GM23338 (cell line): ENCODE measurements at regions not wholly inside any gene's neighbourhood (a gene's known extent, or its start where the extent isn't known, plus 50 kb on each side); places are given as distances from the start of the nearest gene placed in this dataset.
A peak's percentile ranks its signal among the peaks of the same experiment; 100 is the strongest.
"Not testable (repeated sequence)": the region's sequence is repeated elsewhere in the genome, so short reads cannot be mapped to it uniquely, and the experiment has no call there.

Experiments used
- ATAC-seq: fragments of 200-7000 bp; cut with Tn5 transposase; 3 replicates; pipeline ENCODE4 v1.9.1; 2020
- DNase-seq: peaks from one replicate; pipeline ENCODE4 v3.0.0-alpha.2; 2015; ENCODE audit warnings: low spot score
- H2AFZ ChIP-seq: fragments of 200-600 bp; sonication (generic); 2 replicates; pipeline ENCODE4 v1.8.0; 2016; ENCODE audit warnings: antibody characterized with exemption, mild to moderate bottlenecking, moderate library complexity
- H3F3A ChIP-seq: fragments of 200-600 bp; sonication (generic); replicated peaks from 2 replicates; pipeline ENCODE4 v1.8.0; 2017; ENCODE audit warnings: antibody characterized with exemption, mixed run types, low read depth
- H3K27ac ChIP-seq: fragments of 200-600 bp; sonication (generic); 2 replicates; pipeline ENCODE4 v1.6.1; 2016; ENCODE audit warnings: low read depth
- H3K27me3 ChIP-seq: fragments of 200-600 bp; sonication (generic); 2 replicates; pipeline ENCODE4 v1.8.0; 2016; ENCODE audit warnings: mild to moderate bottlenecking, mixed run types, moderate library complexity; ENCODE audit not compliant: insufficient read depth
- H3K36me3 ChIP-seq: fragments of 200-600 bp; sonication (generic); 2 replicates; pipeline ENCODE4 v1.8.0; 2016; ENCODE audit warnings: mild to moderate bottlenecking; ENCODE audit not compliant: insufficient read depth
- H3K4me1 ChIP-seq: fragments of 200-600 bp; sonication (generic); 2 replicates; pipeline ENCODE4 v1.8.0; 2016; ENCODE audit warnings: mild to moderate bottlenecking, moderate library complexity; ENCODE audit not compliant: insufficient read depth
- H3K4me2 ChIP-seq: fragments of 200-600 bp; sonication (generic); 2 replicates; pipeline ENCODE4 v1.7.1; 2017; ENCODE audit warnings: mixed run types
- H3K4me3 ChIP-seq: fragments of 200-600 bp; sonication (generic); 2 replicates; pipeline ENCODE4 v1.6.1; 2016; ENCODE audit warnings: mixed run types
- H3K79me2 ChIP-seq: fragments of 200-600 bp; sonication (generic); replicated peaks from 2 replicates; pipeline ENCODE4 v1.8.0; 2017; ENCODE audit warnings: mild to moderate bottlenecking; ENCODE audit not compliant: insufficient read depth
- H3K9me2 ChIP-seq: fragments of 200-600 bp; sonication (generic); 2 replicates; pipeline ENCODE4 v1.8.0; 2017; ENCODE audit not compliant: insufficient read depth
- H4K20me1 ChIP-seq: fragments of 200-600 bp; sonication (generic); replicated peaks from 2 replicates; pipeline ENCODE4 v1.8.0; 2017; ENCODE audit warnings: mild to moderate bottlenecking; ENCODE audit not compliant: insufficient read depth
- H3K27ac Mint-ChIP-seq: 2 replicates; pipeline ENCODE4 v1.8.0; 2020; ENCODE audit warnings: inconsistent platforms, mild to moderate bottlenecking, moderate library complexity, mixed read lengths
- H3K27me3 Mint-ChIP-seq: 3 replicates; pipeline ENCODE4 v1.8.0; 2022; ENCODE audit warnings: low read depth, mild to moderate bottlenecking, moderate library complexity, mixed read lengths, inconsistent platforms; ENCODE audit not compliant: insufficient read depth, poor library complexity
- H3K36me3 Mint-ChIP-seq: 3 replicates; pipeline ENCODE4 v1.8.0; 2021; ENCODE audit warnings: low read depth, mild to moderate bottlenecking, inconsistent platforms, moderate library complexity, mixed read lengths
- H3K4me1 Mint-ChIP-seq: 3 replicates; pipeline ENCODE4 v1.8.0; 2020; ENCODE audit warnings: mild to moderate bottlenecking, inconsistent platforms, mixed read lengths
- H3K4me3 Mint-ChIP-seq: 3 replicates; pipeline ENCODE4 v1.8.0; 2021; ENCODE audit warnings: moderate library complexity, mild to moderate bottlenecking, inconsistent platforms, mixed read lengths
- H3K9me3 Mint-ChIP-seq: 3 replicates; pipeline ENCODE4 v1.8.0; 2020; ENCODE audit warnings: moderate library complexity, mild to moderate bottlenecking, inconsistent platforms, mixed read lengths
- CREB1 ChIP-seq: fragments of 250-450 bp; sonication (Bioruptor Pico); IDR thresholded peaks from 2 replicates; pipeline ENCODE4 v1.5.0; 2020; ENCODE audit warnings: low read depth, mild to moderate bottlenecking, moderate library complexity
- CTCF ChIP-seq, 2 experiments: fragments of 200-600 bp in 1 of 2; sonication (generic) in 1 of 2; conservative IDR thresholded peaks; 2 replicates each; pipeline versions ENCODE4 v1.5.1 to v1.6.1; 2016 to 2017; ENCODE audit warnings: antibody characterized with exemption in 2 of 2, low read depth in 2 of 2, mild to moderate bottlenecking in 2 of 2, moderate library complexity in 1 of 2
- EZH2 ChIP-seq: fragments of 200-600 bp; sonication (generic); IDR thresholded peaks from one replicate; pipeline ENCODE4 v1.8.0; 2017; ENCODE audit warnings: antibody characterized with exemption, mild to moderate bottlenecking, low read depth; ENCODE audit not compliant: unreplicated experiment
- EZH2phosphoT487 ChIP-seq: fragments of 200-600 bp; sonication (generic); IDR thresholded peaks from one replicate; pipeline ENCODE4 v1.8.1; 2018; ENCODE audit warnings: antibody characterized with exemption; ENCODE audit not compliant: unreplicated experiment
- JUNB ChIP-seq: IDR thresholded peaks from one replicate; pipeline ENCODE4 v1.6.1; 2016; ENCODE audit warnings: antibody characterized with exemption; ENCODE audit not compliant: unreplicated experiment
- NANOG ChIP-seq: IDR thresholded peaks from 2 replicates; pipeline ENCODE4 v1.6.1; 2016; ENCODE audit warnings: antibody characterized with exemption, borderline replicate concordance
- POLR2AphosphoS5 ChIP-seq: IDR thresholded peaks from 2 replicates; pipeline ENCODE4 v1.6.1; 2016; ENCODE audit warnings: antibody characterized with exemption, low read depth
- ZNF462 ChIP-seq: fragments of 250-450 bp; sonication (Bioruptor Pico); IDR thresholded peaks from 2 replicates; pipeline ENCODE4 v1.5.0; 2020; ENCODE audit warnings: mild to moderate bottlenecking, moderate library complexity

- not testable (repeated sequence) for DNase-seq, H3F3A ChIP-seq, H3K4me1 ChIP-seq, H3K4me2 ChIP-seq, H3K27me3 ChIP-seq, H3K27ac Mint-ChIP-seq, H3K4me3 Mint-ChIP-seq, H4K20me1 ChIP-seq, H3K4me3 ChIP-seq, H3K27me3 Mint-ChIP-seq, H3K79me2 ChIP-seq, ATAC-seq, H3K36me3 ChIP-seq, H3K9me2 ChIP-seq, H3K4me1 Mint-ChIP-seq, H2AFZ ChIP-seq, H3K27ac ChIP-seq
- peaks cover 19% of the 10 kb centered on the region for H3K36me3 Mint-ChIP-seq
- peaks cover 96% of the 10 kb centered on the region for H3K9me3 Mint-ChIP-seq
Observed at GRCh38 chr3:35985-36384, 160.6 kb upstream of the CHL1 start.

GRCh38 chr3:42871-43744, 153.5 kb upstream of the CHL1 start:
- not testable (repeated sequence) for H3K27ac ChIP-seq, H3K27me3 ChIP-seq, H3K36me3 ChIP-seq, H3K4me1 Mint-ChIP-seq, H3K4me2 ChIP-seq, H2AFZ ChIP-seq, H3K4me3 ChIP-seq, H3K27me3 Mint-ChIP-seq, H3K79me2 ChIP-seq, H3K27ac Mint-ChIP-seq, H3K9me2 ChIP-seq, H3K4me1 ChIP-seq, H3F3A ChIP-seq, H3K4me3 Mint-ChIP-seq, ATAC-seq, H4K20me1 ChIP-seq
- TF ChIP-seq CTCF (conservative IDR thresholded peaks at IDR 0.05; ENCODE audit: low read depth in 2 of 2): peak; percentile 60 to 63
- peak; percentile 28 for DNase-seq
- H3K9me3 Mint-ChIP-seq: peaks cover 92% of the 10 kb centered on the region
- H3K36me3 Mint-ChIP-seq: peaks cover 30% of the 10 kb centered on the region

- H4K20me1 ChIP-seq: no peaks in the 10 kb centered on the region
- Mint-ChIP-seq H3K36me3 (peaks cover 28% of the 10 kb centered on the region), H3K4me1 (no peaks in the 10 kb centered on the region), H3K27ac (no peak overlapping the region), H3K4me3 (no peak overlapping the region), H3K9me3 (peaks cover 92% of the 10 kb centered on the region), H3K27me3 (no peaks in the 10 kb centered on the region)
- H3K4me2 ChIP-seq: no peak overlapping the region
- peak overlapping the region; percentile 77; the same call in 1 of the 2 replicates for H2AFZ ChIP-seq
- H3K79me2 ChIP-seq: no peaks in the 10 kb centered on the region
- H3K36me3 ChIP-seq: no peaks in the 10 kb centered on the region
- H3K27ac ChIP-seq: no peak overlapping the region
- ATAC-seq (no peak), DNase-seq (no peak)
- H3K4me1 ChIP-seq: no peaks in the 10 kb centered on the region
- H3K4me3 ChIP-seq: no peak overlapping the region
- no peaks in the 10 kb centered on the region for H3K27me3 ChIP-seq
- no peaks in the 10 kb centered on the region for H3K9me2 ChIP-seq
- H3F3A ChIP-seq: no peaks in the 10 kb centered on the region
- TF ChIP-seq ZNF462 (CRISPR knock-in tag) (no peak), NANOG (no peak), EZH2phosphoT487 (no peak), JUNB (no peak), CREB1 (no peak), EZH2 (no peak), POLR2AphosphoS5 (no peak)
Observed at GRCh38 chr3:44028-44676, 152.4 kb upstream of the CHL1 start.
